Activated CD8-positive, alpha-beta T cell treated with anti-CD3 and anti-CD28 coated beads for 36 hours (primary cell): ENCODE measurements at regions not wholly inside any gene's neighbourhood (a gene's known extent, or its start where the extent isn't known, plus 50 kb on each side); places are given as distances from the start of the nearest gene placed in this dataset.

ENCODE experiments used
- ATAC-seq: fragments of 200-7000 bp; cut with Tn5 transposase; one replicate; pipeline ENCODE4 v1.10.0; 2021; ENCODE audit warnings: mild to moderate bottlenecking, moderate library complexity
- CTCF ChIA-PET: fragments of 350-600 bp; sonication (Branson Sonifier 250); formaldehyde crosslinking; loops from one replicate; lab custom pipeline; 2021; ENCODE audit warnings: antibody characterized with exemption; lab: Charles Lee
- POLR2A ChIA-PET: fragments of 350-600 bp; sonication (Branson Sonifier 250); formaldehyde crosslinking; loops from one replicate; lab custom pipeline; 2021; ENCODE audit warnings: antibody characterized with exemption; lab: Charles Lee
- DNase-seq: peaks from one replicate; pipeline ENCODE4 v3.0.0-alpha.2; 2020
- H3K27ac Mint-ChIP-seq: one replicate; pipeline ENCODE4 v1.8.0; 2021; ENCODE audit warnings: mild to moderate bottlenecking, mixed read lengths
- H3K27me3 Mint-ChIP-seq: one replicate; pipeline ENCODE4 v1.8.0; 2021; ENCODE audit warnings: mixed read lengths
- H3K36me3 Mint-ChIP-seq: one replicate; pipeline ENCODE4 v1.8.0; 2021; ENCODE audit warnings: low read depth, mixed read lengths
- H3K4me1 Mint-ChIP-seq: one replicate; pipeline ENCODE4 v1.8.0; 2021; ENCODE audit warnings: low read depth, mixed read lengths
- H3K4me3 Mint-ChIP-seq: one replicate; pipeline ENCODE4 v1.8.0; 2021; ENCODE audit warnings: mild to moderate bottlenecking, moderate library complexity, mixed read lengths
- H3K9me3 Mint-ChIP-seq: one replicate; pipeline ENCODE4 v1.8.0; 2021; ENCODE audit warnings: mixed read lengths
- CTCF ChIP-seq: fragments of 200-600 bp; IDR thresholded peaks from one replicate; pipeline ENCODE4 v1.8.0; 2022; ENCODE audit warnings: antibody characterized with exemption, mild to moderate bottlenecking
- intact Hi-C: fragments of 100-400 bp; cut with micrococcal nuclease; formaldehyde crosslinking; loops from one replicate; pipeline ENCODE4 v1.10.0; 2022

- no peak for TF ChIP-seq CTCF
- H3K4me1 Mint-ChIP-seq: no peaks in the 10 kb centered on the region
- H3K9me3 Mint-ChIP-seq: peaks cover 15% of the 10 kb centered on the region
- intact Hi-C loops: no loop called here
- H3K4me3 Mint-ChIP-seq: no peak overlapping the region
- no peaks in the 10 kb centered on the region for H3K27me3 Mint-ChIP-seq
- H3K27ac Mint-ChIP-seq: no peak overlapping the region
- H3K36me3 Mint-ChIP-seq: no peaks in the 10 kb centered on the region
- DNase-seq (no peak), ATAC-seq (no peak)
- POLR2A ChIA-PET: no interaction called here
- CTCF ChIA-PET: interaction anchor here (1.0 kb wide), 1 partner anchor 17 kb away, joined by 3 read pairs; no protein-coding TSS in a partner anchor
Measured at GRCh38 chr5:153151558-153151957, 338.9 kb upstream of the GRIA1 start.

DNA sequence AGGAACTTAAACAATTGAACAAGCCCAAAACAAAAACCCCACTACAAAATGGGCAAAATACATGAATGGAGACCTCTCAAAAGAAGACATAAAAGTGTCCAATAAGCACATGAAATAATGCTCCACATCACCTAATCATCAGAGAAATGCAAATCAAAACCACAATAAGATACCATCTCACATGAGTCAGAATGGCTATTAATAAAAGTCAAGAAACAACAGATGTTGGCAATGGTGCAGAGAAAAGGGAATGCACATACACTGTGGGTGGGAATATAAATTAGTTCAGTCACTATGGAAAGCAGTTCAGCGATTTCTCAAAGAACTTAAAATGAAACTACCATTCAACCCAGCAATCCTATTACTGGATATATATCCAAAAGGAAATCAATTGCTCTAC lies 337.4 kb upstream of the GRIA1 start:
- Mint-ChIP-seq H3K4me1 (no peaks in the 10 kb centered on the region), H3K4me3 (no peak overlapping the region), H3K27me3 (no peaks in the 10 kb centered on the region), H3K27ac (no peak overlapping the region), H3K9me3 (peaks cover 15% of the 10 kb centered on the region), H3K36me3 (no peaks in the 10 kb centered on the region)
- ChIA-PET POLR2A (no interaction called here), CTCF (no interaction called here)
- DNase-seq (no peak), ATAC-seq (no peak)
- no peak for TF ChIP-seq CTCF
- intact Hi-C loops: no loop called here

GRCh38 chr5:153157156-153157555 lies 333.3 kb upstream of the GRIA1 start:
- Mint-ChIP-seq H3K9me3 (peaks cover 11% of the 10 kb centered on the region), H3K4me3 (no peak overlapping the region), H3K36me3 (no peaks in the 10 kb centered on the region), H3K27ac (no peak overlapping the region), H3K27me3 (no peaks in the 10 kb centered on the region), H3K4me1 (no peaks in the 10 kb centered on the region)
- ChIA-PET CTCF (no interaction called here), POLR2A (no interaction called here)
- intact Hi-C loops: no loop called here
- DNase-seq: no peak
- no peak for TF ChIP-seq CTCF
- ATAC-seq: no peak

DNA sequence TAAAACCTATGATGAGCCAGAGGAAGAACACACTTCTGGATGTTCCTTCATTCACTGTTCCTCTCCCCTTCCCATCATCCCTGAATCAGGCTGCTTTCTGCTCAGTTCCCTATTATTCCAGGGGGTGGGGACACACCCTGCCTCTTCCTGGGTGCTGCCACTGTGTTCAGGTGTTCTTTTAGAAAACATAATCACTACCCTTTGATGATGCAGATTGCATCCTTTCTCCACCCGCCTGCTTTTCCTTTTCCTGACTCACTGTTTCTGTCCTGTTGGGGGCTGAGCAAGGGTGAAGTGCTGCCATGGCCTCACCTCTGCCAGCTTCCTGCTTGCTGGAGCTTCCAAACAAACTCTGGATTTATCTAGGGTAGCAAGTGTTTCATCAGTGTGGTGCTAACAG lies 331.9 kb upstream of the GRIA1 start:
- H3K27me3 Mint-ChIP-seq: no peaks in the 10 kb centered on the region

GRCh38 chr5:153159616-153160015 lies 330.9 kb upstream of the GRIA1 start:
- H3K4me3 Mint-ChIP-seq: no peak overlapping the region
- H3K9me3 Mint-ChIP-seq: peaks cover 1% of the 10 kb centered on the region
- intact Hi-C loops: no loop called here
- ChIA-PET POLR2A (no interaction called here), CTCF (no interaction called here)
- TF ChIP-seq CTCF: no peak
- no peaks in the 10 kb centered on the region for H3K27me3 Mint-ChIP-seq
- no peaks in the 10 kb centered on the region for H3K36me3 Mint-ChIP-seq
- DNase-seq (no peak), ATAC-seq (no peak)
- H3K27ac Mint-ChIP-seq: no peak overlapping the region
- no peaks in the 10 kb centered on the region for H3K4me1 Mint-ChIP-seq

More for the DNA sequence above, 331.9 kb upstream of the GRIA1 start:
- no peak overlapping the region for H3K27ac Mint-ChIP-seq
- intact Hi-C loops: no loop called here
- no peak overlapping the region for H3K4me3 Mint-ChIP-seq
- no peak for DNase-seq
- TF ChIP-seq CTCF: no peak
- ChIA-PET CTCF (no interaction called here), POLR2A (no interaction called here)
- no peaks in the 10 kb centered on the region for H3K4me1 Mint-ChIP-seq
- H3K36me3 Mint-ChIP-seq: no peaks in the 10 kb centered on the region
- H3K9me3 Mint-ChIP-seq: peaks cover 7% of the 10 kb centered on the region
- ATAC-seq: no peak
